HEK293 (cell line): ENCODE measurements at regions not wholly inside any gene's neighbourhood (a gene's known extent, or its start where the extent isn't known, plus 50 kb on each side); places are given as distances from the start of the nearest gene placed in this dataset.
A peak's percentile ranks its signal among the peaks of the same experiment; 100 is the strongest.

ENCODE experiments used
- CTCF ChIA-PET: fragments of 350-600 bp; formaldehyde crosslinking; extraction: SDS; loops from one replicate; lab custom pipeline; 2021; ENCODE audit warnings: antibody characterized with exemption; lab: Yijun Ruan, JAX
- POLR2A ChIA-PET: fragments of 300-600 bp; formaldehyde crosslinking; extraction: SDS; loops from one replicate; lab custom pipeline; 2020; ENCODE audit warnings: antibody characterized with exemption, inconsistent platforms; lab: Yijun Ruan, JAX
- H3K27ac ChIP-seq: fragments of 200-500 bp; sonication (Bioruptor generic); 2 replicates; pipeline ENCODE4 v1.5.1; 2014; ENCODE audit warnings: low read depth, low read length, control low read depth, inconsistent platforms; ENCODE audit errors: extremely low read depth
- H3K36me3 ChIP-seq, 2 experiments: fragments of 200-500 bp in 1 of 2; sonication (Bioruptor generic) in 1 of 2; 1 replicate in 1 of 2; 2 replicates in 1 of 2; pipeline ENCODE4 v1.5.1; 2014 to 2017; ENCODE audit warnings: inconsistent platforms in 2 of 2, low read length in 2 of 2; ENCODE audit not compliant: control insufficient read depth in 2 of 2, insufficient read depth in 1 of 2
- H3K4me1 ChIP-seq: fragments of 200-500 bp; sonication (Bioruptor generic); 2 replicates; pipeline ENCODE4 v1.5.1; 2014; ENCODE audit warnings: mild to moderate bottlenecking, low read length, inconsistent platforms; ENCODE audit not compliant: control insufficient read depth, insufficient read depth
- H3K4me3 ChIP-seq: 2 replicates; pipeline ENCODE4 v1.5.1; 2011; ENCODE audit warnings: low read depth, mild to moderate bottlenecking, control low read depth, low read length, moderate library complexity
- H3K9me3 ChIP-seq: fragments of 200-500 bp; sonication (Bioruptor generic); 2 replicates; pipeline ENCODE4 v1.5.1; 2014; ENCODE audit warnings: low read depth, low read length, inconsistent platforms; ENCODE audit not compliant: control insufficient read depth, insufficient read depth
- BCL11A ChIP-seq: fragments of 450-650 bp; formaldehyde crosslinking; IDR thresholded peaks from 2 replicates; pipeline ENCODE4 v1.5.1; 2016; ENCODE audit warnings: low read depth, missing biosample characterization, missing genetic modification characterization
- FEZF1 ChIP-seq: fragments of 450-650 bp; formaldehyde crosslinking; IDR thresholded peaks from 2 replicates; pipeline ENCODE4 v1.5.1; 2016; ENCODE audit warnings: missing biosample characterization, missing genetic modification characterization
- KLF16 ChIP-seq: fragments of 450-650 bp; formaldehyde crosslinking; IDR thresholded peaks from 2 replicates; pipeline ENCODE4 v1.5.1; 2017; ENCODE audit warnings: missing biosample characterization, missing genetic modification characterization
- OSR2 ChIP-seq: fragments of 450-650 bp; formaldehyde crosslinking; IDR thresholded peaks from 2 replicates; pipeline ENCODE4 v1.5.1; 2016; ENCODE audit warnings: missing biosample characterization, missing genetic modification characterization
- SCRT2 ChIP-seq: fragments of 450-650 bp; formaldehyde crosslinking; IDR thresholded peaks from 2 replicates; pipeline ENCODE4 v1.5.1; 2016; ENCODE audit warnings: missing biosample characterization, missing genetic modification characterization
- YY1 ChIP-seq: fragments of 450-650 bp; formaldehyde crosslinking; IDR thresholded peaks from 2 replicates; pipeline ENCODE4 v1.5.1; 2018; ENCODE audit warnings: missing biosample characterization, missing genetic modification characterization
- ZFP41 ChIP-seq: fragments of 450-650 bp; formaldehyde crosslinking; IDR thresholded peaks from 2 replicates; pipeline ENCODE4 v1.5.1; 2016; ENCODE audit warnings: missing biosample characterization, missing genetic modification characterization, borderline replicate concordance
- ZNF138 ChIP-seq: fragments of 450-650 bp; formaldehyde crosslinking; IDR thresholded peaks from 2 replicates; pipeline ENCODE4 v1.5.1; 2016; ENCODE audit warnings: missing biosample characterization, missing genetic modification characterization, borderline replicate concordance
- ZNF184 ChIP-seq: fragments of 450-650 bp; IDR thresholded peaks from 2 replicates; pipeline ENCODE4 v1.5.1; 2018; ENCODE audit warnings: missing biosample characterization, mild to moderate bottlenecking, missing genetic modification characterization
- ZNF292 ChIP-seq: fragments of 450-650 bp; formaldehyde crosslinking; IDR thresholded peaks from 2 replicates; pipeline ENCODE4 v1.5.1; 2016; ENCODE audit warnings: low read depth, missing biosample characterization, missing genetic modification characterization, borderline replicate concordance
- ZNF350 ChIP-seq: fragments of 450-650 bp; formaldehyde crosslinking; IDR thresholded peaks from 2 replicates; pipeline ENCODE4 v1.5.0; 2017; ENCODE audit warnings: missing biosample characterization, mild to moderate bottlenecking, missing genetic modification characterization
- ZNF416 ChIP-seq: fragments of 450-650 bp; formaldehyde crosslinking; IDR thresholded peaks from 2 replicates; pipeline ENCODE4 v1.5.1; 2016; ENCODE audit warnings: missing biosample characterization, missing genetic modification characterization
- ZNF501 ChIP-seq: fragments of 450-650 bp; formaldehyde crosslinking; IDR thresholded peaks from 2 replicates; pipeline ENCODE4 v1.5.1; 2016; ENCODE audit warnings: missing biosample characterization, missing genetic modification characterization
- ZNF530 ChIP-seq: fragments of 450-650 bp; formaldehyde crosslinking; IDR thresholded peaks from 2 replicates; pipeline ENCODE4 v1.5.1; 2016; ENCODE audit warnings: low read depth, missing biosample characterization, missing genetic modification characterization
- ZNF561 ChIP-seq: fragments of 450-650 bp; IDR thresholded peaks from 2 replicates; pipeline ENCODE4 v1.5.1; 2018; ENCODE audit warnings: missing biosample characterization, missing genetic modification characterization, borderline replicate concordance
- ZNF596 ChIP-seq: fragments of 450-650 bp; IDR thresholded peaks from 2 replicates; pipeline ENCODE4 v1.5.0; 2018; ENCODE audit warnings: missing biosample characterization, mild to moderate bottlenecking, missing genetic modification characterization, moderate library complexity
- ZNF660 ChIP-seq: fragments of 450-650 bp; IDR thresholded peaks from 2 replicates; pipeline ENCODE4 v1.5.1; 2018; ENCODE audit warnings: missing biosample characterization, mild to moderate bottlenecking, missing genetic modification characterization
- ZNF677 ChIP-seq: fragments of 450-650 bp; IDR thresholded peaks from 2 replicates; pipeline ENCODE4 v1.5.0; 2018; ENCODE audit warnings: missing biosample characterization, mild to moderate bottlenecking, missing genetic modification characterization, moderate library complexity
- TF ChIP-seq, protein P1 (sequence below): fragments of 450-650 bp; formaldehyde crosslinking; IDR thresholded peaks from 2 replicates; pipeline ENCODE4 v1.5.1; 2016; ENCODE audit warnings: missing biosample characterization, missing genetic modification characterization
- TF ChIP-seq, protein P2 (sequence below): fragments of 450-650 bp; formaldehyde crosslinking; IDR thresholded peaks from 2 replicates; pipeline ENCODE4 v1.5.1; 2016; ENCODE audit warnings: missing biosample characterization, missing genetic modification characterization, low read depth
- TF ChIP-seq, protein P3 (sequence below): fragments of 450-650 bp; formaldehyde crosslinking; IDR thresholded peaks from 2 replicates; pipeline ENCODE4 v1.5.1; 2016; ENCODE audit warnings: missing biosample characterization, missing genetic modification characterization
- TF ChIP-seq, protein P4 (sequence below): fragments of 450-650 bp; formaldehyde crosslinking; IDR thresholded peaks from 2 replicates; pipeline ENCODE4 v1.5.1; 2017; ENCODE audit warnings: missing biosample characterization, missing genetic modification characterization
- TF ChIP-seq, protein P5 (sequence below): fragments of 450-650 bp; formaldehyde crosslinking; IDR thresholded peaks from 2 replicates; pipeline ENCODE4 v1.5.1; 2016; ENCODE audit warnings: missing biosample characterization, missing genetic modification characterization

DNA sequence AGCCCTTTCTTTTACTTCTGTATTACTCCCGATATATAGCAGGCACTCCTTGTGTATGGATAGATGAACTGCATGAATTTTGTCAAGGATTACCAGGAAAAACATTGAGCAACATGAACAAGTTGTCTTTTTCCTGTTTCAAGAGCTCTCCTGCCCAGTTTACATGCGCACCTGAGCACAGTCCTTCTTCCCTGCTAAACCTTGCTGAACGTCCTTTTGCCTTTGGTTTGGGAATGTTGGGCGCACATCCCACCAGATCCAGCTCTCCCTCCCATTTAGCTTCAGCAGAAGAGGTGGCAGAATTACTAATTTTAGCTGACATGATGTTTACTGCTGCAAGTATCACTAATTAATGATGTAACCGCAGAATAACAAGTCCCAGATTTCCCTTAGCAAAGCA, 121.4 kb upstream of the TMCC3 start:
- Histone ChIP-seq H3K36me3 (no peaks in the 10 kb centered on the region), H3K27ac (no peak overlapping the region), H3K4me1 (peaks cover 28% of the 10 kb centered on the region), H3K4me3 (no peak overlapping the region), H3K9me3 (no peaks in the 10 kb centered on the region)
- TF ChIP-seq, protein P1, sequence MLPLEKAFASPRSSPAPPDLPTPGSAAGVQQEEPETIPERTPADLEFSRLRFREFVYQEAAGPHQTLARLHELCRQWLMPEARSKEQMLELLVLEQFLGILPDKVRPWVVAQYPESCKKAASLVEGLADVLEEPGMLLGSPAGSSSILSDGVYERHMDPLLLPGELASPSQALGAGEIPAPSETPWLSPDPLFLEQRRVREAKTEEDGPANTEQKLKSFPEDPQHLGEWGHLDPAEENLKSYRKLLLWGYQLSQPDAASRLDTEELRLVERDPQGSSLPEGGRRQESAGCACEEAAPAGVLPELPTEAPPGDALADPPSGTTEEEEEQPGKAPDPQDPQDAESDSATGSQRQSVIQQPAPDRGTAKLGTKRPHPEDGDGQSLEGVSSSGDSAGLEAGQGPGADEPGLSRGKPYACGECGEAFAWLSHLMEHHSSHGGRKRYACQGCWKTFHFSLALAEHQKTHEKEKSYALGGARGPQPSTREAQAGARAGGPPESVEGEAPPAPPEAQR, result no peak
- TF ChIP-seq, protein P2, sequence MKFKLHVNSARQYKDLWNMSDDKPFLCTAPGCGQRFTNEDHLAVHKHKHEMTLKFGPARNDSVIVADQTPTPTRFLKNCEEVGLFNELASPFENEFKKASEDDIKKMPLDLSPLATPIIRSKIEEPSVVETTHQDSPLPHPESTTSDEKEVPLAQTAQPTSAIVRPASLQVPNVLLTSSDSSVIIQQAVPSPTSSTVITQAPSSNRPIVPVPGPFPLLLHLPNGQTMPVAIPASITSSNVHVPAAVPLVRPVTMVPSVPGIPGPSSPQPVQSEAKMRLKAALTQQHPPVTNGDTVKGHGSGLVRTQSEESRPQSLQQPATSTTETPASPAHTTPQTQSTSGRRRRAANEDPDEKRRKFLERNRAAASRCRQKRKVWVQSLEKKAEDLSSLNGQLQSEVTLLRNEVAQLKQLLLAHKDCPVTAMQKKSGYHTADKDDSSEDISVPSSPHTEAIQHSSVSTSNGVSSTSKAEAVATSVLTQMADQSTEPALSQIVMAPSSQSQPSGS (tag by site-specific recombination), result 0 out of 2 replicates have a peak, but pooled peaks have one; percentile 10
- ChIA-PET POLR2A (no interaction called here), CTCF (interaction anchor here (1.0 to 1.2 kb wide), 2 partner anchors 104 to 227 kb away, joined by 3 read pairs; no protein-coding TSS in a partner anchor)

DNA sequence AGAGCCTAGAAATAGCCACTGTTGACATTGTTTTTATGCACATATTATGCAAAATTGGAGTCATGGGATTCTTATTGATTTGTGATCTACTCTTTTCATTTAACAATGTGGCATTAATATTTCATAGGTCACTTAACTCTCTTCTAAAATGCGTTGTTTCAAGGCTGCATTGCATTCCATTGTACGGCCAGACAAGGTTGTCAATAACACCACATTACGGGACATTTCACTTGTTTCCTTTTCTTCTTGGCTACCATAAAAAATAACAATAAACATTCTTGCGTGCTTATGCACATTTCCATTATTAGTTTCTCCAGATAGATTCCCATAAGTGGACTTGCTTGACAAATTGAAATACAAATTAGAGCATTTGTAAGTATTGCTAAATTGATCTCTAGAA, 120.8 kb upstream of the TMCC3 start:
- CTCF ChIA-PET, result no interaction called here
- Histone ChIP-seq H3K27ac (no peak overlapping the region), H3K4me3 (no peak overlapping the region), H3K4me1 (peaks cover 28% of the 10 kb centered on the region), H3K9me3 (no peaks in the 10 kb centered on the region), H3K36me3 (no peaks in the 10 kb centered on the region)
- TF ChIP-seq OSR2 (tag by site-specific recombination) (no peak), ZNF184 (tag by site-specific recombination) (no peak), YY1 (tag by site-specific recombination) (no peak), ZNF530 (tag by site-specific recombination) (no peak), ZNF138 (tag by site-specific recombination) (no peak), ZNF416 (no peak)
- TF ChIP-seq, protein P3, sequence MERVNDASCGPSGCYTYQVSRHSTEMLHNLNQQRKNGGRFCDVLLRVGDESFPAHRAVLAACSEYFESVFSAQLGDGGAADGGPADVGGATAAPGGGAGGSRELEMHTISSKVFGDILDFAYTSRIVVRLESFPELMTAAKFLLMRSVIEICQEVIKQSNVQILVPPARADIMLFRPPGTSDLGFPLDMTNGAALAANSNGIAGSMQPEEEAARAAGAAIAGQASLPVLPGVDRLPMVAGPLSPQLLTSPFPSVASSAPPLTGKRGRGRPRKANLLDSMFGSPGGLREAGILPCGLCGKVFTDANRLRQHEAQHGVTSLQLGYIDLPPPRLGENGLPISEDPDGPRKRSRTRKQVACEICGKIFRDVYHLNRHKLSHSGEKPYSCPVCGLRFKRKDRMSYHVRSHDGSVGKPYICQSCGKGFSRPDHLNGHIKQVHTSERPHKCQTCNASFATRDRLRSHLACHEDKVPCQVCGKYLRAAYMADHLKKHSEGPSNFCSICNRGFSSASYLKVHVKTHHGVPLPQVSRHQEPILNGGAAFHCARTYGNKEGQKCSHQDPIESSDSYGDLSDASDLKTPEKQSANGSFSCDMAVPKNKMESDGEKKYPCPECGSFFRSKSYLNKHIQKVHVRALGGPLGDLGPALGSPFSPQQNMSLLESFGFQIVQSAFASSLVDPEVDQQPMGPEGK, result no peak
- POLR2A ChIA-PET, result no interaction called here

DNA sequence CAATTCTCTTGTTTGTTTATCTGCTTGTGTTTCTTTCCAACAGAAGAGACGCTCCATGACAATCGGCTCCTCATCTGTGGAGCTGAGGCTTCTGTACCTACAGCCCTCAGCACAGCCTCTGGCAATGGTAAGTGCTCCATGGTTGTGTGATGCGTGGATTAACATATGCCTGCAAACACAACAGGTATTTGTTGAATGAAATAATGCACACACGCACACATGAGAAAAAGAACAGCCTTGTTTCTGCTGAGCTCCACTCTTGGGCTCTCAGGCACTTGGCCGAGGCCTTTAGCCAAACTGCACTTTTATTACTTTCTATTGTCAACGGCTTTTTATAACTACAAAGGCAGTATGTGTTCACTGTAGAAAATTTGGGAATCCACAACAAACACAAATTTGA, 120.4 kb upstream of the TMCC3 start:
- no peaks in the 10 kb centered on the region for H3K36me3 ChIP-seq
- H3K4me1 ChIP-seq, result peaks cover 28% of the 10 kb centered on the region
- ChIA-PET CTCF (interaction anchor here (0.5 kb wide), 1 partner anchor 14 kb away, joined by 3 read pairs; no protein-coding TSS in a partner anchor), POLR2A (no interaction called here)
- H3K4me3 ChIP-seq, result no peak overlapping the region
- no peaks in the 10 kb centered on the region for H3K9me3 ChIP-seq
- H3K27ac ChIP-seq, result no peak overlapping the region
- TF ChIP-seq KLF16 (tag by site-specific recombination) (no peak), ZNF660 (no peak), ZNF596 (tag by site-specific recombination) (no peak), BCL11A (tag by site-specific recombination) (no peak), FEZF1 (tag by site-specific recombination) (no peak), SCRT2 (tag by site-specific recombination) (peak; percentile 97), ZNF501 (tag by site-specific recombination) (no peak), ZNF292 (tag by site-specific recombination) (no peak), ZNF350 (tag by site-specific recombination) (no peak), ZFP41 (tag by site-specific recombination) (no peak), ZNF561 (tag by site-specific recombination) (no peak), ZNF677 (tag by site-specific recombination) (0 out of 2 replicates have a peak, but pooled peaks have one; percentile 15)
- TF ChIP-seq, protein P4, sequence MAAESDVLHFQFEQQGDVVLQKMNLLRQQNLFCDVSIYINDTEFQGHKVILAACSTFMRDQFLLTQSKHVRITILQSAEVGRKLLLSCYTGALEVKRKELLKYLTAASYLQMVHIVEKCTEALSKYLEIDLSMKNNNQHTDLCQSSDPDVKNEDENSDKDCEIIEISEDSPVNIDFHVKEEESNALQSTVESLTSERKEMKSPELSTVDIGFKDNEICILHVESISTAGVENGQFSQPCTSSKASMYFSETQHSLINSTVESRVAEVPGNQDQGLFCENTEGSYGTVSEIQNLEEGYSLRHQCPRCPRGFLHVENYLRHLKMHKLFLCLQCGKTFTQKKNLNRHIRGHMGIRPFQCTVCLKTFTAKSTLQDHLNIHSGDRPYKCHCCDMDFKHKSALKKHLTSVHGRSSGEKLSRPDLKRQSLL, result no peak
- TF ChIP-seq, protein P5, sequence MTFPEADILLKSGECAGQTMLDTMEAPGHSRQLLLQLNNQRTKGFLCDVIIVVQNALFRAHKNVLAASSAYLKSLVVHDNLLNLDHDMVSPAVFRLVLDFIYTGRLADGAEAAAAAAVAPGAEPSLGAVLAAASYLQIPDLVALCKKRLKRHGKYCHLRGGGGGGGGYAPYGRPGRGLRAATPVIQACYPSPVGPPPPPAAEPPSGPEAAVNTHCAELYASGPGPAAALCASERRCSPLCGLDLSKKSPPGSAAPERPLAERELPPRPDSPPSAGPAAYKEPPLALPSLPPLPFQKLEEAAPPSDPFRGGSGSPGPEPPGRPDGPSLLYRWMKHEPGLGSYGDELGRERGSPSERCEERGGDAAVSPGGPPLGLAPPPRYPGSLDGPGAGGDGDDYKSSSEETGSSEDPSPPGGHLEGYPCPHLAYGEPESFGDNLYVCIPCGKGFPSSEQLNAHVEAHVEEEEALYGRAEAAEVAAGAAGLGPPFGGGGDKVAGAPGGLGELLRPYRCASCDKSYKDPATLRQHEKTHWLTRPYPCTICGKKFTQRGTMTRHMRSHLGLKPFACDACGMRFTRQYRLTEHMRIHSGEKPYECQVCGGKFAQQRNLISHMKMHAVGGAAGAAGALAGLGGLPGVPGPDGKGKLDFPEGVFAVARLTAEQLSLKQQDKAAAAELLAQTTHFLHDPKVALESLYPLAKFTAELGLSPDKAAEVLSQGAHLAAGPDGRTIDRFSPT, result no peak
